ENCODE measurements at regions not wholly inside any gene's neighbourhood (a gene's known extent, or its start where the extent isn't known, plus 50 kb on each side); places are given as distances from the start of the nearest gene placed in this dataset.

GRCh38 chr7:68627247-68627864 is 970.9 kb upstream of the AUTS2 start:
- TF ChIP-seq, protein P1, sequence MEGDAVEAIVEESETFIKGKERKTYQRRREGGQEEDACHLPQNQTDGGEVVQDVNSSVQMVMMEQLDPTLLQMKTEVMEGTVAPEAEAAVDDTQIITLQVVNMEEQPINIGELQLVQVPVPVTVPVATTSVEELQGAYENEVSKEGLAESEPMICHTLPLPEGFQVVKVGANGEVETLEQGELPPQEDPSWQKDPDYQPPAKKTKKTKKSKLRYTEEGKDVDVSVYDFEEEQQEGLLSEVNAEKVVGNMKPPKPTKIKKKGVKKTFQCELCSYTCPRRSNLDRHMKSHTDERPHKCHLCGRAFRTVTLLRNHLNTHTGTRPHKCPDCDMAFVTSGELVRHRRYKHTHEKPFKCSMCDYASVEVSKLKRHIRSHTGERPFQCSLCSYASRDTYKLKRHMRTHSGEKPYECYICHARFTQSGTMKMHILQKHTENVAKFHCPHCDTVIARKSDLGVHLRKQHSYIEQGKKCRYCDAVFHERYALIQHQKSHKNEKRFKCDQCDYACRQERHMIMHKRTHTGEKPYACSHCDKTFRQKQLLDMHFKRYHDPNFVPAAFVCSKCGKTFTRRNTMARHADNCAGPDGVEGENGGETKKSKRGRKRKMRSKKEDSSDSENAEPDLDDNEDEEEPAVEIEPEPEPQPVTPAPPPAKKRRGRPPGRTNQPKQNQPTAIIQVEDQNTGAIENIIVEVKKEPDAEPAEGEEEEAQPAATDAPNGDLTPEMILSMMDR (IDR thresholded peaks at IDR 0.05; ENCODE audit: low read depth, low read length), result no peak
- no peak for TF ChIP-seq EZH2phosphoT487 (IDR thresholded peaks at IDR 0.05; ENCODE audit: low read depth)

Data from OCI-LY3 (cell line).